HG03575 (cell line): ENCODE measurements at regions not wholly inside any gene's neighbourhood (a gene's known extent, or its start where the extent isn't known, plus 50 kb on each side); places are given as distances from the start of the nearest gene placed in this dataset.

Source experiments
- ATAC-seq: cut with Tn5 transposase; IDR thresholded peaks from one replicate; pipeline ENCODE4 v1.9.1; 2021; ENCODE audit not compliant: unreplicated experiment, insufficient number of reproducible peaks, low FRiP score; ENCODE audit errors: extremely low read depth

DNA sequence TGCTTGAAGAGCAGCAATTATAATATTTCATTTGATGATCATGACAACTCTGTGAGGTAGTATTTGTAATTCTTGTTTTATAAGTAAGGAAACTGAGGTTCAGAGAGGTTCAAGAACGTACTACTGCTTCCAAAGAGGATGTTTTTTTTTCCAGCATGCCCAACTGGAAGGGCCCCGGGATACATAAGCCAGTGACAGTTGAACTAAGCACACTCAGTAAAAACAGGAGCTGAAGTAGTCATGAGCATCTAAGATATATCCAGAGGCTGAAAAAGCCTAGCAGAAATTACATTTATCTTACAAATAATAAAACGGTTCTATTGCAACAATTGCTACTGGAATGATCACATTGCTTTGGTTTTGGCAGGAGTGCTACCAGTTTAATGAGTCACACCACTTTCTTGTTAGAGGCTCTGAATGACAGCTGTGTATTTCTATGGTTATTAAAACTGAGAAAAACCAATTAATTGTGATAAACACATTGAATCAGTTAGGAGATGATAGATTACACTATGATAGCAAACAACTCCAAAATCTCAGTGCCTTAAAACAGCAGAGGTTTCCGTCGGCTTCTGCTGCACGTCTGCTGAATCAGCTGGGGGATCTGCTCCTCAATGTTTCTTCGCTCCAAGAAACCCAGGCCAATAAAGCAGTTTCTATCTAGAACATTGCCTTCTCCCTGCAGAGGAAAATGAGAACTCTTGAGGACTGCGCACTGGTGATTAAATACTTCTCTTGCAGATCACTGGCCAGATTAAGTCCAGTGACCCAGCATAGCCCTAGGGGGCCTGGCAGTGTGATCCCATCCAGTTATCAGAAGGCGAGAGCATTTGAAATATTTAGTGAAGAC, 522.7 kb downstream of the PLPP3 start:
- ATAC-seq = no peak

DNA sequence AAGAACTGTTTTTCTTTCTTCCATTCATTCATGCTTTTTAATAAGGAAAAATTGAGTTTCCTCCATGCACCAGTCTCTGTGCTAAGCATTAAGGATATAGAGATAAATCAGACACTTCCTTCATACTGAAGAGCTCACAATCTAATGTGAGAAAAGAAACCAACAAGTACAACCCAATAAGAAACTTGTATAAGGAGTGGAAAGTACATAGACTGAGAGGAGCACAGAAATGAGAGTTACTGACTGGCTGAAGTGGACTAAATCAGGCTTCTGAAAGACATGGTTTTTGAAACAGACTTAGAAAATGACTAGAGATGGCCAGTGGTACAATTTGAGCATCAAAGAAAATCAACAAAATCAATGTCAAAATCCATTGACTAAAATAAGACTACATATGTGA, 524.4 kb downstream of the PLPP3 start:
- no peak for ATAC-seq

GRCh38 chr1:56052041-56052440, 527.3 kb downstream of the PLPP3 start:
- no peak for ATAC-seq

GRCh38 chr1:56050911-56051310, 528.5 kb downstream of the PLPP3 start:
- no peak for ATAC-seq

DNA sequence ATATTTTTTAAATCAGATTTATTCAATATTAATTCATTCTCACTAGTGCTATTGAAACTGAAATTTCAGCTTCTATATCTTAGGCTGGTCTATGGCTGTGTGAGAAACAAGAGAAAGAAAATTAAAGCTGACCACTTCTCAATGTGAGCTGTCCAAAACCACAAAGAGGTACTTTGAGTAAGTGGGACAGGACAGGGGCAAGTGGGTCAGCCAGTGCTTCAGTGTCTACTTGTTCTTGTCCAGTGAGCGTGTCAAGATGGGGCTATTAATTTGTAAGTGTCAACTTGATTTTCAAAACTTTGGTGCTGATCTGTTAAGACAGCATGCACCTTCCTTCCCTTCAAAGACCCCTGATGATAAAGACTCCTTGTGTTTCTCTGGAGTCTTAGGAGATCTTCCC, 533.9 kb downstream of the PLPP3 start:
- no peak for ATAC-seq

DNA sequence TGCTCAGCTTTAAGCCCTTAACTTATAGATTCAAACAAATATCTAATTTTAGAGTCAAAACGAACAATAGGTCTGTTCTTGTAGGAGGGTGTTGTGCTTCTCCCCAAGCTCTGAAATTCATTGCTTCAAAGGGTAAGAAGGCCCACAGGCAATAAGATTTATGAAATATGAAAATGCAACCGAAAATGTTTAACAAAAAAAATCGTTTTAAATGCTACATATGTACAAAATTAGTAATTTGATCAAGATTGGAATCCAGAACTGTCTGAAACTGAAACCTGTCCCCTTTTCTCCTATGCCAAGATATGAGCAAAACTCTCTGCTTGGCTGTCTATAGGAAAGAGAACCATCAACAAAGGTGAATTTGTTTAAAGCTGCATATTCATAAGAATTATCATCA, 534.3 kb downstream of the PLPP3 start:
- ATAC-seq = no peak

DNA sequence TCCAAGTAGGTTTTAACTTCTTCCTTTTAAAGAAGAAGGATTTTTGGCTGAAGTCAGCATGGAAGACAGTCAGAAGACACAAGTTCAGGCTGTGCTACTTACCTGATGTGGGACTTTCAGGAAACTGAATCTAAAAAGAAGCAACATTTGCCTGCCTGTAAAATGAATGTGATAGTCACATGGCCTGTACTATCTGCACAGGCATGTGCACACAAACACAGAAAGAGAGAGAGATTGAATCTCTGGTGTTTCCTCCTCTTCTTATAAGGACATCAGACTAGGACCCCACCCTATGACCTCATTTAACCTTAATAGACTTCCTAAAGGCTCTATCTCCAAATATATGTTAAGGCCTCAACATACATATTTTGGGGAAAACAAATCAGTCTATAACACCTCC, 542.9 kb downstream of the PLPP3 start:
- no peak for ATAC-seq

DNA sequence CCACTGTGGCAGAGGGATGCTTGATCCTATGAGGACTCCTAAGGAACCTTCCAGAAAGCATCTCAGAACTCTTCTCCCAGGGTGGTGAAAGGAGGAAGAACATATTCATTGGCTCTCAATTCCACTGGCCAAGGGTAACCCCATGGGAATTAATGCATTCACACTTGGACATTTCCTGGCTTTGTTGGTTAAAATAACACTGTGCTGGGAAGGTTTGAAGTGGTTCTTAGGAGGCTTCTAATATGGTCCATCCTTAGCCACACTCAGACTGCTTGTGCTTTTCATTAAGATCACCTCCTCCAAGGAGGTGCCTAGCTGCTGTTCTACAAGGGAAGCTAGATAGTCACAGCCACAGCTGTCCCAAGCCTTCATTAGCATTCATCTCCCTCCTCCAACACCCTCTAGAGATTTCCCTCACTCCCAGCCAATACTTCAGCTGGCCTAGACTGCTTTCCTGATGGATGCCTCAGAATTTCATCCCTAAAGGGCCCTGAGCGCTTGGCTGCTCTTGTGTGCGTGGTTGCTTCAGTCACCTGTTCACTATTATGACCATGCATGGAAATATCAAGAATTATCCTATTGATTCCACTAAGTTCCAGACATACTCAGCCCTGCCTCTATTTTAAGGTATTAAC, 544.4 kb downstream of the PLPP3 start:
- ATAC-seq = no peak

GRCh38 chr1:56034222-56034621, 545.1 kb downstream of the PLPP3 start:
- no peak for ATAC-seq

- ATAC-seq = no peak
Observed at GRCh38 chr1:56033321-56034037, 545.9 kb downstream of the PLPP3 start.

DNA sequence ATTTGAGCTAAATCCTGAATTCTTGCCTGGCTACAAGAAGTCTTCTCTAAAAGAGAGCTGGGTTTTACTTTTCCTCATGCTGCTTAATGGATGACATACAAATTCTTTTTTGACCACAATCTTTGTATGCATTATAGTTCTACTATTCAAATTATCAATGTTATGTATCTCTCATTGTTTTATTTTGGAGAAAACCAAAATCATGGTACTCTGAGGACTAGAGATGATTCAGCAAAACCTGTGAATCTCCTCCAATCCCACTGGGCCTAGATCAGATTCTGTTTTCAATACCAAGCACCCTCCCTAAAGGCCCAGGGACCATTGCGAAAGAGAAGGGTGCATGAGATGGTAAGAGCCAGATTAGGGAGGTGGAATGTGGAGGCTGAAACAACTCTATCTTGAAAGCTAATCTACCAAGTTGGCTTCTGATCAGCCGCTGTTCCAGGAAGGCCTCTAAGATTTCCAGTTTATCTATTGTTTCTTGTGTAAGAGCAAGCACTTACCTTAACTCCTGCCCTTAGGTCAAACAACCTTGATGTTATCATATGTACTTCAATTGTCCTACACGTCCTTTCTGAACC, 547.2 kb downstream of the PLPP3 start:
- no peak for ATAC-seq

GRCh38 chr1:56031001-56031400, 548.4 kb downstream of the PLPP3 start:
- ATAC-seq = no peak

GRCh38 chr1:56029319-56030003, 549.9 kb downstream of the PLPP3 start:
- no peak for ATAC-seq

DNA sequence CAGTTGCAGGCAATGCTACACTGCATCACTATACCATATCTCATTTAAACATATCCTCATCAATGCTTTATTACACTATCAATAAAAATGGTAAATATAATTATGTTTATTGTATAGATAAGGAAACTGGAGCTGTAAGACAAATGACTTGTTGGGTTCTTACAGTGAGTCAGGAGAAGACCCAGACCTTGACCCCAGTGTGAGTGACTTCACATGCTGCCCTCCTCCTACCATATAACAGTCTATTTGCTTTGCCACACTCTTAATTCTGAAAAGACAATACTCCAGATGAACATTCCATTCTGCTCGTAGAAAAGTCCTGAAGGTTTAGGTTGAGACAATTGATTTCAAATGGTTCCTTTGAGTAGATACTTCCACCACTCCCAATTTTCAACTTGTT, 550.5 kb downstream of the PLPP3 start:
- no peak for ATAC-seq

DNA sequence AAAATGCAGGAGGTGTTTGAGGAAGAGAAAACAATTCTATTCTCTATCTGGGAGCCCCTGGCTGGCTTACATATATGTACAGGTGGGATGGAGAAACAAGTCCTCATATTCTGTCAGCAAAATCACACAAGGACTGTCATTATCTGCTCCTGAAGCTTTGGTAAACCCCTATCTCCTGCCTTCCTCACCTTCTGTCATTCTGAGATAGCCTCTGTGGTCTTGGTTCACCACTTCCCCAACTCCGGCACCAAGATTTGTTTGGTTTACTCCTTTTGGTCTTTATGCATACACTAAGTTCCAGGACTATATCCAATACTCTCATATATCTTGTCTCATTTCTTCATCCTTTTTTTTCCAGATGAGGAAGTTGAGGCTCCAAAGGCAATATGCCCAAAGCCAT, 551.1 kb downstream of the PLPP3 start:
- ATAC-seq = no peak

- no peak for ATAC-seq
Observed at GRCh38 chr1:56025942-56026341, 553.4 kb downstream of the PLPP3 start.

GRCh38 chr1:56024155-56024554, 555.2 kb downstream of the PLPP3 start:
- ATAC-seq = no peak

DNA sequence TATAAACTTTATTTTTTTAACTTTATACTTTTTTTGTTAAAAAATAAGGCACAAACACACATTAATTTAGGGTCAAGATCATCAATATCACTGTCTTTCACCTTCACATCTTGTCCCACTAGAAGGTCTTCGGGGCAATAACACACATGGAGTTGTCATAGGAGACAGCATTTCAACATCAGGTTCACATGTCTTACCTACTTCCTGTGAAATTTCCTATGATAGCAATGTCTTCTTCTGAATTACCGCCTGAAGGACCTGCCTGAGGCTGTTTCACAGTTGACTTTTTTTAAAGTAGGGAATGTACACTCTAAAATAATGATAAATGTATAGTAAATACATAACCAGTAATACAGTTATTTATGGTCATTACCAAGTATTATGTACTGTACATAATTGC, 559.4 kb downstream of the PLPP3 start:
- ATAC-seq = no peak

GRCh38 chr1:56019472-56019871, 559.9 kb downstream of the PLPP3 start:
- no peak for ATAC-seq
